GM10248 (cell line): ENCODE measurements at regions not wholly inside any gene's neighbourhood (a gene's known extent, or its start where the extent isn't known, plus 50 kb on each side); places are given as distances from the start of the nearest gene placed in this dataset.

Experiments
- CTCF ChIA-PET: fragments of 300-600 bp; sonication (Branson Sonifier 250); formaldehyde crosslinking; extraction: SDS; loops from one replicate; lab custom pipeline; 2021; ENCODE audit warnings: antibody characterized with exemption; lab: Yijun Ruan, JAX
- POLR2A ChIA-PET: fragments of 350-650 bp; sonication (Branson Sonifier 250); formaldehyde crosslinking; extraction: SDS; loops from one replicate; lab custom pipeline; 2020; ENCODE audit warnings: antibody characterized with exemption; lab: Yijun Ruan, JAX
- DNase-seq: peaks from one replicate; pipeline ENCODE4 v3.0.0; 2012; ENCODE audit errors: extremely low spot score
- CTCF ChIP-seq: IDR thresholded peaks from 2 replicates; pipeline ENCODE4 v1.5.1; 2012; ENCODE audit warnings: mild to moderate bottlenecking, low read depth; ENCODE audit errors: extremely low read depth, missing control alignments, control extremely low read depth

- POLR2A ChIA-PET = no interaction called here
- no peak for DNase-seq
- CTCF ChIA-PET = no interaction called here
- TF ChIP-seq CTCF = no peak
These were observed 107.2 kb upstream of the KCNH7 start for GRCh38 chr2:162945785-162946184.

- ChIA-PET POLR2A (no interaction called here), CTCF (interaction anchor here (1.0 kb wide), 1 partner anchor 220 kb away, joined by 3 read pairs; no protein-coding TSS in a partner anchor)
- DNase-seq = no peak
- no peak for TF ChIP-seq CTCF
These were observed 99.8 kb upstream of the KCNH7 start for GRCh38 chr2:162938387-162938786.

- POLR2A ChIA-PET = no interaction called here
- CTCF ChIA-PET = interaction anchor here (1.0 kb wide), 1 partner anchor 19 kb away, joined by 3 read pairs; no protein-coding TSS in a partner anchor
- no peak for DNase-seq
- no peak for TF ChIP-seq CTCF
These were observed 95.6 kb upstream of the KCNH7 start for GRCh38 chr2:162934191-162934590.

GRCh38 chr2:162932416-162932815 lies 93.8 kb upstream of the KCNH7 start:
- TF ChIP-seq CTCF = no peak
- CTCF ChIA-PET = interaction anchor here (0.9 kb wide), 1 partner anchor 8 kb away, joined by 3 read pairs; no protein-coding TSS in a partner anchor
- no peak for DNase-seq
- POLR2A ChIA-PET = no interaction called here

GRCh38 chr2:162929571-162929970 lies 91.0 kb upstream of the KCNH7 start:
- CTCF ChIA-PET = no interaction called here
- POLR2A ChIA-PET = no interaction called here
- no peak for DNase-seq
- no peak for TF ChIP-seq CTCF

GRCh38 chr2:162928356-162928755 lies 89.8 kb upstream of the KCNH7 start:
- ChIA-PET CTCF (no interaction called here), POLR2A (no interaction called here)
- DNase-seq = no peak

More at GRCh38 chr2:162928356-162928755, 89.8 kb upstream of the KCNH7 start:
- TF ChIP-seq CTCF = no peak
